Left lung (tissue), 4 donors: ENCODE measurements at regions not wholly inside any gene's neighbourhood (a gene's known extent, or its start where the extent isn't known, plus 50 kb on each side); places are given as distances from the start of the nearest gene placed in this dataset.

ENCODE experiments used
- ATAC-seq: fragments of 200-7000 bp; cut with Tn5 transposase; one replicate; pipeline ENCODE4 v1.9.1; 2020; ENCODE audit warnings: moderate library complexity
- DNase-seq, 4 donors: peaks; one replicate each; pipeline ENCODE4 v3.0.0-alpha.2; 2013 to 2020
- H3K27ac ChIP-seq, 2 donors: fragments of 200-600 bp; sonication (generic) in 1 of 2; one replicate each; pipeline versions ENCODE4 v1.5.0 to v1.8.0; 2020 to 2021
- H3K27me3 ChIP-seq, 2 donors: fragments of 200-600 bp; sonication (generic) in 1 of 2; one replicate each; pipeline versions ENCODE4 v1.5.0 to v1.8.0; 2020 to 2021
- H3K36me3 ChIP-seq, 2 donors: fragments of 200-600 bp; sonication (generic) in 1 of 2; one replicate each; pipeline versions ENCODE4 v1.5.0 to v1.8.0; 2020 to 2021
- H3K4me1 ChIP-seq, 2 donors: fragments of 200-600 bp; one replicate each; pipeline ENCODE4 v1.8.0; 2021
- H3K4me3 ChIP-seq, 2 donors: fragments of 200-600 bp; sonication (generic) in 1 of 2; one replicate each; pipeline versions ENCODE4 v1.5.0 to v1.8.0; 2020 to 2021; ENCODE audit warnings: mild to moderate bottlenecking in 1 of 2
- H3K9me3 ChIP-seq, 2 donors: fragments of 200-600 bp; sonication (generic) in 1 of 2; one replicate each; pipeline versions ENCODE4 v1.5.0 to v1.8.0; 2020 to 2021
- intact Hi-C, 2 donors: fragments of 100-400 bp; cut with DNase I; formaldehyde crosslinking; loops; one replicate each; pipeline versions ENCODE4 v1.11.2 to v1.14.2; 2022
- TF ChIP-seq, protein P1 (sequence below), 2 donors: fragments of 200-600 bp; sonication (generic) in 1 of 2; IDR thresholded peaks; one replicate each; pipeline versions ENCODE4 v1.5.0 to v1.8.0; 2021; ENCODE audit warnings: antibody characterized with exemption in 2 of 2
- donor health status: DM: no; HTN: yes; CAD: no.
- donor health status: DM: no; HTN: no; CAD: no.

DNA sequence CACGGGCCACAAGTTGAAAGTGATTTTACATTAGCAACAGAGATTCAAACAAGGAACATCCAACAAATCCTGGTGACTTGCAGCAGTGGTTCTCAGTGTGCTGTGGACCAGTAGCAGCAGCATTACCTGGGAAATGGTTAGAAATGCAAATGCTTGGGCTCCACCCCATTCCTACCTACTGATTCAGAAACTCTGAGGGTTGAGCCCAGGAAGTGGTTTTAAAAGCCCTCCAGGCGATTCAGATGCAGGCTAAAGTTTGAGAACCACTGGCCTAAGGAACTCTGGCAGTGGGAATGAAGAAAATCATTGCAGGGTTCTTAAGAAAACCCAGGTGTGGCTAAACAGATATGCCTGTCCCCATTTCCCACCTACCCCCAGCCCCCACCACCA is 398.8 kb downstream of the ENC1 start:
- ATAC-seq (peak; percentile 88), DNase-seq (no peak)
- intact Hi-C loops = no loop called here

GRCh38 chr5:74240783-74241750 is 399.5 kb downstream of the ENC1 start:
- intact Hi-C loops = no loop called here
- DNase-seq = no peak

More for the DNA sequence above, 398.8 kb downstream of the ENC1 start:
- H3K9me3 ChIP-seq = no peaks in the 10 kb centered on the region
- TF ChIP-seq, protein P1, sequence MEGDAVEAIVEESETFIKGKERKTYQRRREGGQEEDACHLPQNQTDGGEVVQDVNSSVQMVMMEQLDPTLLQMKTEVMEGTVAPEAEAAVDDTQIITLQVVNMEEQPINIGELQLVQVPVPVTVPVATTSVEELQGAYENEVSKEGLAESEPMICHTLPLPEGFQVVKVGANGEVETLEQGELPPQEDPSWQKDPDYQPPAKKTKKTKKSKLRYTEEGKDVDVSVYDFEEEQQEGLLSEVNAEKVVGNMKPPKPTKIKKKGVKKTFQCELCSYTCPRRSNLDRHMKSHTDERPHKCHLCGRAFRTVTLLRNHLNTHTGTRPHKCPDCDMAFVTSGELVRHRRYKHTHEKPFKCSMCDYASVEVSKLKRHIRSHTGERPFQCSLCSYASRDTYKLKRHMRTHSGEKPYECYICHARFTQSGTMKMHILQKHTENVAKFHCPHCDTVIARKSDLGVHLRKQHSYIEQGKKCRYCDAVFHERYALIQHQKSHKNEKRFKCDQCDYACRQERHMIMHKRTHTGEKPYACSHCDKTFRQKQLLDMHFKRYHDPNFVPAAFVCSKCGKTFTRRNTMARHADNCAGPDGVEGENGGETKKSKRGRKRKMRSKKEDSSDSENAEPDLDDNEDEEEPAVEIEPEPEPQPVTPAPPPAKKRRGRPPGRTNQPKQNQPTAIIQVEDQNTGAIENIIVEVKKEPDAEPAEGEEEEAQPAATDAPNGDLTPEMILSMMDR (IDR thresholded peaks at IDR 0.05) = no peak
- no peaks in the 10 kb centered on the region for H3K36me3 ChIP-seq
- peaks cover 0 to 5% of the 10 kb centered on the region in 2 donors for H3K4me1 ChIP-seq
- no peaks in the 10 kb centered on the region for H3K27me3 ChIP-seq
- no peak overlapping the region for H3K27ac ChIP-seq
- H3K4me3 ChIP-seq = no peak overlapping the region

GRCh38 chr5:74239261-74239660 is 401.3 kb downstream of the ENC1 start:
- peak; percentile 77 for ATAC-seq

More at GRCh38 chr5:74240783-74241750, 399.5 kb downstream of the ENC1 start:
- H3K27ac ChIP-seq = no peak overlapping the region
- no peaks in the 10 kb centered on the region for H3K27me3 ChIP-seq
- peak; percentile 35 for ATAC-seq
- no peaks in the 10 kb centered on the region for H3K9me3 ChIP-seq
- peaks cover 0 to 5% of the 10 kb centered on the region in 2 donors for H3K4me1 ChIP-seq
- TF ChIP-seq, protein P1 (IDR thresholded peaks at IDR 0.05) = no peak
- H3K4me3 ChIP-seq = no peak overlapping the region
- no peaks in the 10 kb centered on the region for H3K36me3 ChIP-seq

GRCh38 chr5:74237571-74238145 is 402.9 kb downstream of the ENC1 start:
- H3K4me3 ChIP-seq = no peak overlapping the region
- no peaks in the 10 kb centered on the region for H3K27me3 ChIP-seq
- no peaks in the 10 kb centered on the region for H3K36me3 ChIP-seq
- TF ChIP-seq, protein P1 (IDR thresholded peaks at IDR 0.05) = no peak
- ATAC-seq = no peak
- H3K9me3 ChIP-seq = no peaks in the 10 kb centered on the region
- H3K27ac ChIP-seq = no peak overlapping the region
- peaks cover 0 to 5% of the 10 kb centered on the region in 2 donors for H3K4me1 ChIP-seq
- DNase-seq = no peak
- intact Hi-C loops = no loop called here

More at GRCh38 chr5:74239261-74239660, 401.3 kb downstream of the ENC1 start:
- no peak overlapping the region for H3K27ac ChIP-seq
- DNase-seq = peak in 2 of 4 donors; percentile 42 to 59
- TF ChIP-seq, protein P1 (IDR thresholded peaks at IDR 0.05) = no peak
- H3K9me3 ChIP-seq = no peaks in the 10 kb centered on the region
- peaks cover 0 to 5% of the 10 kb centered on the region in 2 donors for H3K4me1 ChIP-seq
- H3K4me3 ChIP-seq = no peak overlapping the region
- H3K36me3 ChIP-seq = no peaks in the 10 kb centered on the region
- intact Hi-C loops = no loop called here
- no peaks in the 10 kb centered on the region for H3K27me3 ChIP-seq

DNA sequence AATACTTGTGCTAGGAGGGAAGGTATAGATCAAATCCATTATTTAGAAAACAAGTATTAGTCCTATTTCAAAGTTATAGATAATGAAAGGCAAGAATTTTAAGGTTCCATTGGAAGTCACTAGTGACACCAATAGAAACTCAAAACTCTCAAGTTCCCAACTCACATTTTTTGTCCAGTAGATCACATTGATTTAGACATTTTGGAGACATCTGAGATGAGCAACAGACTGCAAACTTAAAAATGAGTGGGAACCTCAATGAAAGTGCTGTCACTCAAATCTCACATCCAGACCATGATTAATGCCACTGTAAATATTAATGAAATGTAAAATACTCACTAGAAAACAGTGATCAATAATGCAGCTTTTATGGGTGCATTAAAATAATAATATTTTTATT is 405.0 kb downstream of the ENC1 start:
- Histone ChIP-seq H3K9me3 (no peaks in the 10 kb centered on the region), H3K4me3 (no peak overlapping the region), H3K4me1 (no peaks in the 10 kb centered on the region), H3K27me3 (no peaks in the 10 kb centered on the region), H3K36me3 (no peaks in the 10 kb centered on the region), H3K27ac (no peak overlapping the region)
- DNase-seq = no peak
- intact Hi-C loops = no loop called here
- TF ChIP-seq, protein P1 (IDR thresholded peaks at IDR 0.05) = no peak
- no peak for ATAC-seq
